Endodermal cell (in vitro differentiated cells): ENCODE measurements at regions not wholly inside any gene's neighbourhood (a gene's known extent, or its start where the extent isn't known, plus 50 kb on each side); places are given as distances from the start of the nearest gene placed in this dataset.

Source experiments
- DNase-seq: peaks from one replicate; pipeline ENCODE4 v3.0.0-alpha.2; 2017
- H3K27ac ChIP-seq: 2 replicates; pipeline ENCODE4 v1.5.1; 2013; ENCODE audit warnings: mild to moderate bottlenecking, low read depth, low read length, moderate library complexity
- H3K27me3 ChIP-seq: 2 replicates; pipeline ENCODE4 v1.6.1; 2013; ENCODE audit warnings: mild to moderate bottlenecking, low read length, moderate library complexity; ENCODE audit not compliant: insufficient read depth, control insufficient read depth, poor library complexity, severe bottlenecking
- H3K36me3 ChIP-seq: 2 replicates; pipeline ENCODE4 v1.7.0; 2013; ENCODE audit warnings: mild to moderate bottlenecking, low read length, moderate library complexity; ENCODE audit not compliant: control insufficient read depth, insufficient read depth
- H3K4me1 ChIP-seq: one replicate; pipeline ENCODE4 v1.7.0; 2013; ENCODE audit warnings: low read length; ENCODE audit not compliant: control insufficient read depth, insufficient read depth
- H3K4me3 ChIP-seq: 2 replicates; pipeline ENCODE4 v1.5.1; 2013; ENCODE audit warnings: mild to moderate bottlenecking, low read length, moderate library complexity
- H3K9ac ChIP-seq: 2 replicates; pipeline ENCODE4 v1.6.1; 2013; ENCODE audit warnings: mild to moderate bottlenecking, low read length, moderate library complexity; ENCODE audit not compliant: poor library complexity, severe bottlenecking; ENCODE audit errors: extremely low read depth
- H3K9me3 ChIP-seq: 2 replicates; pipeline ENCODE4 v1.6.1; 2013; ENCODE audit warnings: mild to moderate bottlenecking, low read length, moderate library complexity; ENCODE audit not compliant: control insufficient read depth
- H3K27ac Mint-ChIP-seq: 2 replicates; pipeline ENCODE4 v1.8.0; 2020; ENCODE audit warnings: mixed read lengths
- H3K27me3 Mint-ChIP-seq: 2 replicates; pipeline ENCODE4 v1.8.0; 2021; ENCODE audit warnings: mild to moderate bottlenecking, mixed read lengths; ENCODE audit not compliant: insufficient read depth
- H3K36me3 Mint-ChIP-seq: 2 replicates; pipeline ENCODE4 v1.8.0; 2020; ENCODE audit warnings: low read depth, mixed read lengths
- H3K4me1 Mint-ChIP-seq: 2 replicates; pipeline ENCODE4 v1.8.0; 2020; ENCODE audit warnings: mixed read lengths
- H3K4me3 Mint-ChIP-seq: 2 replicates; pipeline ENCODE4 v1.8.0; 2020; ENCODE audit warnings: mild to moderate bottlenecking, moderate library complexity, mixed read lengths
- H3K9me3 Mint-ChIP-seq: 2 replicates; pipeline ENCODE4 v1.8.0; 2020; ENCODE audit warnings: mild to moderate bottlenecking, mixed read lengths
- CTCF ChIP-seq: fragments of 200-600 bp; sonication (generic); conservative IDR thresholded peaks from 2 replicates; pipeline ENCODE4 v1.5.0; 2021; ENCODE audit warnings: antibody characterized with exemption, mild to moderate bottlenecking
- WGBS, 2 experiments: methylation state at CpG; one replicate each; pipeline versions ENCODE4 v1.1.5 to v1.1.7; 2013; ENCODE audit warnings: missing lambda C conversion rate in 2 of 2, mixed read lengths in 1 of 2; ENCODE audit not compliant: insufficient coverage in 1 of 2, insufficient read length in 1 of 2; 5-methylcytosine and 5-hydroxymethylcytosine counted together

GRCh38 chr10:44177610-44178009 lies 207.3 kb downstream of the CXCL12 start:
- no peaks in the 10 kb centered on the region for H3K36me3 Mint-ChIP-seq
- H3K4me3 Mint-ChIP-seq, result no peak overlapping the region
- Histone ChIP-seq H3K36me3 (no peaks in the 10 kb centered on the region), H3K27ac (no peak overlapping the region), H3K4me3 (no peak overlapping the region), H3K9ac (no peak overlapping the region), H3K9me3 (no peaks in the 10 kb centered on the region), H3K4me1 (peaks cover 4% of the 10 kb centered on the region), H3K27me3 (no peaks in the 10 kb centered on the region)
- H3K27ac Mint-ChIP-seq, result no peak overlapping the region
- whole genome bisulfite sequencing, 2 experiments, result 86 to 91% methylated on average over 6 to 7 of the region's 7 CpGs
- TF ChIP-seq CTCF, result no peak
- peaks cover 2% of the 10 kb centered on the region for H3K4me1 Mint-ChIP-seq
- DNase-seq, result no peak
- H3K9me3 Mint-ChIP-seq, result no peaks in the 10 kb centered on the region
- no peaks in the 10 kb centered on the region for H3K27me3 Mint-ChIP-seq

- Mint-ChIP-seq H3K4me1 (peaks cover 2% of the 10 kb centered on the region), H3K36me3 (no peaks in the 10 kb centered on the region), H3K9me3 (no peaks in the 10 kb centered on the region), H3K4me3 (no peak overlapping the region), H3K27ac (no peak overlapping the region), H3K27me3 (no peaks in the 10 kb centered on the region)
- DNase-seq, result no peak
- WGBS, 2 experiments, result 78 to 80% methylated on average over 1 to 3 of the region's 3 CpGs
- no peaks in the 10 kb centered on the region for H3K36me3 ChIP-seq
- H3K9me3 ChIP-seq, result no peaks in the 10 kb centered on the region
- H3K27me3 ChIP-seq, result no peaks in the 10 kb centered on the region
- H3K9ac ChIP-seq, result no peak overlapping the region
- TF ChIP-seq CTCF, result no peak
- no peak overlapping the region for H3K27ac ChIP-seq
- no peak overlapping the region for H3K4me3 ChIP-seq
- H3K4me1 ChIP-seq, result peaks cover 4% of the 10 kb centered on the region
Measured at GRCh38 chr10:44176311-44176710, 208.6 kb downstream of the CXCL12 start.

- Mint-ChIP-seq H3K9me3 (no peaks in the 10 kb centered on the region), H3K4me1 (peaks cover 6% of the 10 kb centered on the region), H3K4me3 (no peak overlapping the region), H3K36me3 (no peaks in the 10 kb centered on the region), H3K27ac (no peak overlapping the region), H3K27me3 (no peaks in the 10 kb centered on the region)
- 95% methylated on average over 3 to 4 of the region's 4 CpGs for WGBS, 2 experiments
- H3K9me3 ChIP-seq, result no peaks in the 10 kb centered on the region
- no peaks in the 10 kb centered on the region for H3K36me3 ChIP-seq
- H3K9ac ChIP-seq, result no peak overlapping the region
- no peak overlapping the region for H3K27ac ChIP-seq
- TF ChIP-seq CTCF, result no peak
- no peak overlapping the region for H3K4me3 ChIP-seq
- no peak for DNase-seq
- H3K27me3 ChIP-seq, result no peaks in the 10 kb centered on the region
- H3K4me1 ChIP-seq, result peaks cover 4% of the 10 kb centered on the region
Measured at GRCh38 chr10:44173608-44173894, 211.3 kb downstream of the CXCL12 start.
